Stimulated activated CD8-positive, alpha-beta memory T cell treated with anti-CD3 and anti-CD28 coated beads, Interleukin-2, amount 100 ng/mL, for 48 hours (primary cell): ENCODE measurements at regions not wholly inside any gene's neighbourhood (a gene's known extent, or its start where the extent isn't known, plus 50 kb on each side); places are given as distances from the start of the nearest gene placed in this dataset.

Experiments
- DNase-seq, 2 donors: peaks; one replicate each; pipeline ENCODE4 v3.0.0-alpha.2; 2020; ENCODE audit warnings: low read depth in 2 of 2

DNA sequence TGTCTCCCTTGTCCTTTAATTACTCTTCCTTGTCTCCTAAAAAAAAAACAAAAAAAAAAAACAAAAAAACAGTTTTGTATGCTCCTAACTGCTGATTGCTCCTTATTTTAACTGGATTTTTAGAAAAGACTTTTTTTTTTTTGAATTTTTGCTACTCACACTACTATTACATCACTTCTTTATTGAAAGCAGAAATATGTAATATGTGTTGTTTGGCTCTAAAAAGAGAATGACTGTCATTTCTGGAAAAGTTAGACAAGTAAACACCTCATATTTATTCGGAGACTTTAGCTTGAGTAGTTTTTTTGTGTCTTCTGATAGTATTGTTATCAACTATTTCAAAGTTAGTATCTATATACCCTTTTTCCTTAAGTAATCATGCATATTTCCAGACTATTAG lies 855.0 kb downstream of the USP25 start:
- DNase-seq, result no peak

GRCh38 chr21:16585896-16586295 lies 856.1 kb downstream of the USP25 start:
- DNase-seq, result no peak

DNA sequence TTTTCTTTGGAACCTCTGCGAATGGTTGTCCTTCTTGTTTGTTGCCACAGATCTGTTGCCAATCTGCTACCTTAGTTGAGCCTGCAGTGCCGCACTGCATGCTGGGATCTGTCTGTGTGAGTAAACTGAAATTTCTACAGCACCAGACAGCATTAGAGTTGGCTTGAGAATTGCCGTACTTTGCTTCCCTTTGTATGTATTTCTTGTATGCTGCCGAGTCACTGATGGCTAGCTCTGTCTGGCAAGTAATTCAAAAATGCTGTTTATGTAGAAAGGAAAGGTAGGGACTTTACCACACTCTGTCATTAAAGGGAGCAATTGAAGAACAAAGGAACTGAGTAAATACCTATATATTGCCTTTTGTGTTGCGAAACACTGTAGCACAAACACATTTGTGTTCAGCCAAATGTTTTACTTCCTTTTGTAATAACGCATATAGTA lies 857.4 kb downstream of the USP25 start:
- no peak for DNase-seq

DNA sequence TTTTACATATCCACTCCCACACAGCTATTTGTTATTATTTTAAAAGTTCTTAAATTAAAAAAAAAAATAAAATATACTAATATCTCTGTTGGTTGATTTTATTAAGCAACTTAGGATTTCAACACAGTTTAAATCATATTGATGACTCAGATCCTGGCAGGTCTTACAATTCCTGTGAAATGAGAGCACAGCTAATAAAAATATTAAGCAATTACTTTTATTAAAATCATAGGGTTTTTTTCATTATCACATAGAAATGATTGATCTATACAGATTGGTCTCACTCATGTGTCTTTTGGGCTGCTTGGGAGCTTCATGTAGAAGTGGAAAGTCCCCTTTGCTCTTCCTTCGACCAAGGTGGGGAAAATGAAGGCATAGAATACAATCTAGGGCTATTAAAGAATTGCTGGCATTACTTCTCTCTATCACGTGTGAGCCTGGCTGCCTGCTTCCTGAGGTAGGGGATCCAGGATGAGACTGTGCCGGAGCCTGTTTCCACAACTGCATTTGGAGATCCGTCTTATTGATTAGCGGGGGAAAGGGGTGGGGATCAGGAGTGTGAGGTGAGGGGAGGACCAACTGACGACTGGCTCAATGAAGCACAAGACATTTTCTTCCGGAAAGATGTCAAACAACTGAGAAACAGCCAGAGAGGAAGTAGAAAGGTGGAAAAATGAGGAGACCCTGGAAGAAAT lies 858.0 kb downstream of the USP25 start:
- no peak for DNase-seq

- DNase-seq, result no peak
Measured at GRCh38 chr21:16588433-16588860, 858.7 kb downstream of the USP25 start.

- no peak for DNase-seq
Measured at GRCh38 chr21:16589006-16589898, 859.5 kb downstream of the USP25 start.

DNA sequence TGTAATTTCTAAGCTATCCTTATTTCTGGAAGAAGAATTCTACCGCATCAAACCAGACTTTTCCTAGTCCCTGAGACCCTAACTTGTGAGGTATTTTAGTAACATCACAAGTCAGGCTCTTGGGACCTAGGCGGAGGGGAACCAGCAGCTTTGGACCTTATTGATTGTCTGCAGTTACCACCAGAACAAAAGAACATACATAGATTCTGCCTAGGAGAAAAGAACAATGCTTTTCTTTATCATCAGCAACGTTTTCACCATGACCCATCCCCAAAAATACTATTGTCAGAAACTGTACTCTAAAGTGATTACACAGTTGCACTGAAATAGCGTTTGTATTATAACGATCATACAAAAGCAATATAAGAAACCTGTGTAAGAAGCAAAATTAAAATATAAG lies 860.4 kb downstream of the USP25 start:
- DNase-seq, result no peak

DNA sequence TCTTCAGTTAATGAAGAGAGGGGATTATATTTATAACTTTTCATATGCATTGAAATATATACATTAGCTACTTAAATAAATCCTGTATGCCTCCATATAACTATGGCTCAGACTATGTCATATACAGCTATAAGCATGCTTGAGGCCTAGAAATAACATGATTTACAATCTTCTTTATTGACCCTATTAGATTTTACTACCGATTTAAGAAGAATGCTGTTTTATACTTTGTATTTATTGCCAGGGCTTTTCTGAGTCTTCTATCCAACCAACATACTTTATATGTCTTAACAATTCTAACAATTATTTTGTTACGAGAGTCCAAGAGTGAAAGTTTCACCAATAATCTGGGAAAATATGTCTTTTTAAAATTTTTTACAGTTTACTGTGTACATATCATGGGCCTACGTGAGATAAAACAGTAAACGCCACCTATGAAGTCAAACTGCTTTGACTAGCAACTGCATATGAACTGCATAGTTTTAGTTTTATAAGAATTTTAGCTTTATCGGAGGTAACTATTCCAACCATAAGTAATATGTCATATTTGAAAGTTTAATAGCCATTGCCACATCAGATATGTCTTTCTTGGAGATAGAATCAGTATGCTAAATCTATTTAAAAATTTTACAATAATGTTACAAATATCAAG lies 861.0 kb downstream of the USP25 start:
- no peak for DNase-seq

DNA sequence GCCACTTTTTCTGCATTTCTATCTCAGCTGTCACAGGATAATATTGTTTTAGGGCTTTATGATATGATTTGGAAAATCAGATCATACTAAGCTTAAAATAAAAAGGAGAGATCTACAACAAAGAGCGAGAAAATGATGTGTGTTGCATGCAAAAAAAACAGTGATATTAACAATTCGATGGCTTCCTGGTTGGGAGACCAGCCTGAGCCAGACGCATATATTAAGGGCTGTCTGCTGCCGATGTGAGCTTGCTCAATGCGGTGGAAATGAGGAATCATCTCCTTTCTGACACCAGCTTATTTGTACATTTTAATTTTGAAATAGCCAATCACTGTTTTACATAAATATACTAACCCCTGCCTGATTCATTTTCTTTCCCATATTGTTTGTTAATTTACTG lies 862.6 kb downstream of the USP25 start:
- DNase-seq, result no peak

GRCh38 chr21:16594191-16594590 lies 864.4 kb downstream of the USP25 start:
- no peak for DNase-seq

DNA sequence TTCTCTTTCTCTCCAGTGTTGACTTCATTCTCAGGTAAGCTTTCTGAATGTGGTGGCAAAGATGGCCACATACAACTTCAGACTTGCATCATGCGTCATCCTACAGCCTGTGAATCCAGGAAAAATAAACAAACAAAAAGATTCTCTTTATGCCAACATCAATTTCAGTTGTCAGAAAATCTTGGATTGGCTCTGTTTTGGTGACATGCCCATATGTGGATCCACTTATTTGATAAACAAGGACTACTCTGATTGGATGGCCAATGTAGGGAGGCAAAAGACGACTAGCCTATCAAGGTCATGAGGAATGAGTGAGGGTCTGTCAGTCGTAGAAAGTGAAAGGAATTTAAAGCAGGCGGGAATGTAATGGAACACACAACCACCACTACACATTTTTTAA lies 866.6 kb downstream of the USP25 start:
- DNase-seq, result no peak

DNA sequence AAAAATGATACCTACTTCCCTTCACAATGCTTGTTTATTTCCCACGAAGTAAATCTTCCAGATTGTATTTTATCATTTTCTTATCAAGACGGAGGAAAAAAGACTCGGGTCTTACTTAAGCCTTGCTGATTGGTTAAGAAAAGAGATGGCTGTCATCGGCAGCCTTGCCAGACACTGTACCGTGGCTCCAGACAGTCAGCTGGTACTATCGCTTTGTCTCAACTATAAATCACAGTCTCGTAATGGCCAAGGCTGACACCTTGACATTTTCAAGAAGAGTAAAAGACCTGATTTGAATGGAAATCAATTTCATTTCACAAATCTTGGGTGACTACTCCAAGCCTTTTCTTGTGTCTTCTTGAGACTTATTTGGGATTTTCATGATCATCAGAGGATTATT lies 868.0 kb downstream of the USP25 start:
- DNase-seq, result no peak

DNA sequence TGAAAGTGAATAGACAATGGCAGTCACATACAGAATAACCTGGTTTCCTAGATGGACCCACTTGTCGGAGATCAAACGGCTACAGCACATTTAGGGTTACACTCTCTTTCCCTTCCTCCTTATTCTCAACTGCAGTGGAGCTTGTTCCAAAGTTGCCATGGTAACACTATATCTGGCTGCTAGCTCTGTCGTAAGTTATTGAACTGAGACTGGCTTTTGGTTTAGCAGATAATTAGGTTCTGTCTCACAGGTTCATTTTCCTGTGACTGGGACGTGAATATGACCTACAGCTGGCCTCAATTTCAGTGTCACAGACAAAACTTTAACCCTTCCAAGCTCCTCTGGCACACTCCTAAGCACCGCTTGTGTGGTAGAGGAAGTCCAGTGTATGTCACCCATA lies 875.8 kb downstream of the USP25 start:
- DNase-seq, result no peak

DNA sequence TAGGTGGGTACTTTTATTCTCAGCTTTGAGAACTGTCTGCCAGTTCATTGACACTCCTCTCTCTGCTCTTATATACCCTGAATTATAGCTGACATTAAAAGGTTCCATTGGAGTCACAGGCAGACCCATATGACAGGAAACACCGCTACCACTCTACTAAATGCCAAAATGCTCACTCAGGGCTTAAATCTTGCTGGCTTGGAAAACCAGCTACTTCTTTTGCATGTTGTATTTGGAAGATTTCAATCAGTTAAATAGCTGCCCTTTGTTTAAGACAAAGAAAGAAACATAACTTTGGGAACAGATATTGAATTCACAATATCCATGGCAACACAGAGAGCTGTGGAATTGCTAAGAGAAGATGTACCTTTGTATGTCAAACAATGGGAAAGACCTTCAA lies 876.5 kb downstream of the USP25 start:
- DNase-seq, result no peak

DNA sequence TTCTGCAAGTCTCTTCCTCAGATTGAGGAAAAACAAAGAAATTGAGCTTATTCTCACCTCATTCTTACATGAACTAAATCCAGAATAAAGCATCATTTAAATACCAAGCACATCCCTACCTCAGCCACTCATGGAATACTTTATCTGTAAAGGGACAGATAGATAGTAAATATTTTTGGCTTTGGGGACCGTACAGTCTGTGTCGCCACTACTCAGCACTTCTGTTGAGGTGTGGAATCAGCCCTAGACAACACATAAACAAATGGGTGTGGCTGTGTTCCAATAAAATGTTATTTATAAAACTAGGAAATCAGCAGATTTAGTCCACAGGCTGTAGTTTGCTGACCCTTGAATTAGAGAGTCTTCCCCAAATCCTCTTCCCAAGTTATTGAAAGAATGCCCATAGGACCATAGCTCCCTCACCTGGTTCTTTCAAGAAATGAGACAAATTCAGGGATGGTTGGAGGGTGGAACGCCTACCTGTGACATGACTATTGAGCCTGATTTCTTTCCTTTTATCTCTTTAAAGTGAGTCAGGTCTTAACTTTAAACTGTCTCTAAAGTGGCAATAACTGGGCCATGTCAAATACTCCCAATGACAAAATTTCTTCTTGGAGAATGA lies 878.5 kb downstream of the USP25 start:
- no peak for DNase-seq

- no peak for DNase-seq
Measured at GRCh38 chr21:16619281-16619680, 889.5 kb downstream of the USP25 start.

GRCh38 chr21:16620786-16621320 lies 891.1 kb downstream of the USP25 start:
- no peak for DNase-seq

- DNase-seq, result no peak
Measured at GRCh38 chr21:16624479-16625118, 888.2 kb upstream of the CXADR start.

DNA sequence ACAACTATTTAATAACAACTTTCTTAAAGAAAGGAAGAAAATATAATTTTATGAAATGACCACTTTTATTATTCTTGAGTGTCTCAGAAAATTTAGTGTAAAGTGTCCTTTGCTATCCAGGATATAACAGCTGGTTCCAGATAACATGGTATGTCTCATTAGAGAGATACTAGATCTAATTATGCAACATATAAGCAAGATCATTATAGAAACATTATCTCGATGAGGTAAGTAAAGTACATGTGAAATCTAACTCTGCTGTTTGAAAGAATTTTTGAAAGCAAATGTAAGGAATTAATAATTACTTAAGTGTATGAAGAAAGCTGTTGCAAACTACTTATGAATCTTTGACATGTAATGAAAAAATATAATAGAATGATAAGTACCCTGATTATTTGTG lies 887.4 kb upstream of the CXADR start:
- DNase-seq, result no peak

- DNase-seq, result no peak
Measured at GRCh38 chr21:16633831-16634459, 878.9 kb upstream of the CXADR start.

GRCh38 chr21:16634515-16634914 lies 878.3 kb upstream of the CXADR start:
- DNase-seq, result no peak
